PC-9 (cell line): ENCODE measurements at regions not wholly inside any gene's neighbourhood (a gene's known extent, or its start where the extent isn't known, plus 50 kb on each side); places are given as distances from the start of the nearest gene placed in this dataset.

Source experiments
- EZH2 ChIP-seq: fragments of 200-600 bp; sonication (generic); IDR thresholded peaks from 2 replicates; pipeline ENCODE4 v1.8.0; 2017; ENCODE audit warnings: antibody characterized with exemption, low read depth
- TF ChIP-seq, protein P1 (sequence below): fragments of 200-600 bp; sonication (generic); conservative IDR thresholded peaks from 2 replicates; pipeline ENCODE4 v1.6.1; 2017; ENCODE audit warnings: mixed run types, antibody characterized with exemption, mild to moderate bottlenecking, moderate library complexity

DNA sequence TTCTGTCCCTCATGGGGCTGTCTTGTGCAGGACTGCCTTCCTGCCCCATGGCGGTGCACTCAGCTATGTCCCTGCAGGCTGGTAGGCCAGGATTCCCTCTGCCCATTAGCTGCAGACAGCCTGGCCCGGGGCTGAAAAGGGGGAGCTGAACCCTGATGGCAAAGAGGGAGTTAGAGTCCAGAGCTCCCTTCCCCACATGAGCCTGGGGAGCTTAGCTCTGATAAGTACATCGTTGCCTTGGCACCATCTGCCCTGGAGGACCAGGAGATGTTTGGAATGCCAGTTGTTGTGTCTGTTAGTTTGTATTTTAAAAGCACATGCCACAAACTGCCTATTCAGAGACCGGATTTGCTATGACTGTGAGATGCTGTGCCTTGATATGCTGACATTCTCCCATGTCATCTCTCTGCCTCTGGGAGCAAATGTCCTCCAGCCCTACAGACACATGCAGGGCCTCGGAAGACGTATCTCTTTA is 65.1 kb upstream of the AFF3 start:
- TF ChIP-seq, protein P1, sequence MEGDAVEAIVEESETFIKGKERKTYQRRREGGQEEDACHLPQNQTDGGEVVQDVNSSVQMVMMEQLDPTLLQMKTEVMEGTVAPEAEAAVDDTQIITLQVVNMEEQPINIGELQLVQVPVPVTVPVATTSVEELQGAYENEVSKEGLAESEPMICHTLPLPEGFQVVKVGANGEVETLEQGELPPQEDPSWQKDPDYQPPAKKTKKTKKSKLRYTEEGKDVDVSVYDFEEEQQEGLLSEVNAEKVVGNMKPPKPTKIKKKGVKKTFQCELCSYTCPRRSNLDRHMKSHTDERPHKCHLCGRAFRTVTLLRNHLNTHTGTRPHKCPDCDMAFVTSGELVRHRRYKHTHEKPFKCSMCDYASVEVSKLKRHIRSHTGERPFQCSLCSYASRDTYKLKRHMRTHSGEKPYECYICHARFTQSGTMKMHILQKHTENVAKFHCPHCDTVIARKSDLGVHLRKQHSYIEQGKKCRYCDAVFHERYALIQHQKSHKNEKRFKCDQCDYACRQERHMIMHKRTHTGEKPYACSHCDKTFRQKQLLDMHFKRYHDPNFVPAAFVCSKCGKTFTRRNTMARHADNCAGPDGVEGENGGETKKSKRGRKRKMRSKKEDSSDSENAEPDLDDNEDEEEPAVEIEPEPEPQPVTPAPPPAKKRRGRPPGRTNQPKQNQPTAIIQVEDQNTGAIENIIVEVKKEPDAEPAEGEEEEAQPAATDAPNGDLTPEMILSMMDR, result no peak
- no peak for TF ChIP-seq EZH2
